Loucy (cell line): ENCODE measurements at regions not wholly inside any gene's neighbourhood (a gene's known extent, or its start where the extent isn't known, plus 50 kb on each side); places are given as distances from the start of the nearest gene placed in this dataset.

Source experiments
- CTCF ChIP-seq: fragments of 200-600 bp; sonication (generic); conservative IDR thresholded peaks from 2 replicates; pipeline ENCODE4 v1.5.1; 2014; ENCODE audit warnings: mild to moderate bottlenecking, antibody characterized with exemption, low read length
- EZH2phosphoT487 ChIP-seq: fragments of 200-600 bp; IDR thresholded peaks from 2 replicates; pipeline ENCODE4 v1.6.1; 2018; ENCODE audit warnings: antibody characterized with exemption, mild to moderate bottlenecking, moderate library complexity, borderline replicate concordance

GRCh38 chr3:69547461-69547880 lies 161.6 kb upstream of the FRMD4B start:
- TF ChIP-seq CTCF: no peak
- TF ChIP-seq EZH2phosphoT487: no peak
